ENCODE measurements at regions not wholly inside any gene's neighbourhood (a gene's known extent, or its start where the extent isn't known, plus 50 kb on each side); places are given as distances from the start of the nearest gene placed in this dataset.

DNA sequence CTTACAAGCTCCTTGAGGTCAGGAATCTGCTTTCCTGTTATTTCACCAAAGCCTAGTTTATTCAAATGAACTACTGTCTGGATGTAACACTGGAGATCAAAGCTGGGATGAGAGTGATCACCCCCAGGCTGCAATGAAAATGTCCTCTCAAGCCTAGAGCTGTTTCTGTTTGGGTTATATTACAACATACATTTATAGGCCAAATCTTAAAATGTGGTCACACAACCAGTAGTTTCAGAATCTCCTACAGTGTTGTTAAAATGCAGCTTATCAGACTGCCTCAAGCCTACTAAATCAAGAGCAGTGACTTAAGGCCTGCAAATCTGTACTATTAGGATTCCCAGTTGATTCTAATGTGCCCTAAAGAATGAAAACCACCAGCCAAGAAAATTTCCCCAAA is 207.5 kb downstream of the PAPSS1 start:
- TF ChIP-seq, protein P1, sequence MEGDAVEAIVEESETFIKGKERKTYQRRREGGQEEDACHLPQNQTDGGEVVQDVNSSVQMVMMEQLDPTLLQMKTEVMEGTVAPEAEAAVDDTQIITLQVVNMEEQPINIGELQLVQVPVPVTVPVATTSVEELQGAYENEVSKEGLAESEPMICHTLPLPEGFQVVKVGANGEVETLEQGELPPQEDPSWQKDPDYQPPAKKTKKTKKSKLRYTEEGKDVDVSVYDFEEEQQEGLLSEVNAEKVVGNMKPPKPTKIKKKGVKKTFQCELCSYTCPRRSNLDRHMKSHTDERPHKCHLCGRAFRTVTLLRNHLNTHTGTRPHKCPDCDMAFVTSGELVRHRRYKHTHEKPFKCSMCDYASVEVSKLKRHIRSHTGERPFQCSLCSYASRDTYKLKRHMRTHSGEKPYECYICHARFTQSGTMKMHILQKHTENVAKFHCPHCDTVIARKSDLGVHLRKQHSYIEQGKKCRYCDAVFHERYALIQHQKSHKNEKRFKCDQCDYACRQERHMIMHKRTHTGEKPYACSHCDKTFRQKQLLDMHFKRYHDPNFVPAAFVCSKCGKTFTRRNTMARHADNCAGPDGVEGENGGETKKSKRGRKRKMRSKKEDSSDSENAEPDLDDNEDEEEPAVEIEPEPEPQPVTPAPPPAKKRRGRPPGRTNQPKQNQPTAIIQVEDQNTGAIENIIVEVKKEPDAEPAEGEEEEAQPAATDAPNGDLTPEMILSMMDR (IDR thresholded peaks at IDR 0.05; ENCODE audit: insufficient read depth, low read length), result no peak
- TF ChIP-seq POLR2AphosphoS5 (IDR thresholded peaks at IDR 0.05; ENCODE audit: low read depth), result no peak
- TF ChIP-seq SPI1 (IDR thresholded peaks at IDR 0.05; ENCODE audit: borderline replicate concordance, low read depth), result no peak
- TF ChIP-seq GABPA (IDR thresholded peaks at IDR 0.05; ENCODE audit: low read depth), result no peak
- no peak for TF ChIP-seq REST (IDR thresholded peaks at IDR 0.05; ENCODE audit: insufficient replicate concordance, low read depth)
